ENCODE measurements at regions not wholly inside any gene's neighbourhood (a gene's known extent, or its start where the extent isn't known, plus 50 kb on each side); places are given as distances from the start of the nearest gene placed in this dataset.
"Not testable (repeated sequence)": the region's sequence is repeated elsewhere in the genome, so short reads cannot be mapped to it uniquely, and the experiment has no call there.

GRCh38 chr13:81041761-81042160 lies 700.8 kb upstream of the SPRY2 start:
- in situ Hi-C loops (cut with MboI; ENCODE audit: low sequenced_read_pairs) = no loop called here

GRCh38 chr13:81031996-81032395 lies 691.1 kb upstream of the SPRY2 start:
- in situ Hi-C loops (cut with MboI; ENCODE audit: low sequenced_read_pairs) = no loop called here

GRCh38 chr13:81025091-81025490 lies 684.2 kb upstream of the SPRY2 start:
- in situ Hi-C loops (cut with MboI; ENCODE audit: low sequenced_read_pairs) = no loop called here

- in situ Hi-C loops (cut with MboI; ENCODE audit: low sequenced_read_pairs) = loop anchor here (25.0 kb wide), 1 partner anchor 1334 kb away; no protein-coding TSS in a partner anchor
Measured at GRCh38 chr13:81021284-81021840, 680.4 kb upstream of the SPRY2 start.

GRCh38 chr13:81020010-81020409 lies 679.1 kb upstream of the SPRY2 start:
- in situ Hi-C loops (cut with MboI; ENCODE audit: low sequenced_read_pairs) = loop anchor here (25.0 kb wide), 1 partner anchor 1333 kb away; no protein-coding TSS in a partner anchor

- in situ Hi-C loops (cut with MboI; ENCODE audit: low sequenced_read_pairs) = loop anchor here (25.0 kb wide), 1 partner anchor 1332 kb away; no protein-coding TSS in a partner anchor
Measured at GRCh38 chr13:81018936-81019335, 678.0 kb upstream of the SPRY2 start.

GRCh38 chr13:81017513-81018152 lies 676.7 kb upstream of the SPRY2 start:
- in situ Hi-C loops (cut with MboI; ENCODE audit: low sequenced_read_pairs) = loop anchor here (25.0 kb wide), 1 partner anchor 1330 kb away; no protein-coding TSS in a partner anchor

- in situ Hi-C loops (cut with MboI; ENCODE audit: low sequenced_read_pairs) = loop anchor here (25.0 kb wide), 1 partner anchor 1325 kb away; no protein-coding TSS in a partner anchor
Measured at GRCh38 chr13:81012031-81012430, 671.1 kb upstream of the SPRY2 start.

GRCh38 chr13:81001828-81002385 lies 661.0 kb upstream of the SPRY2 start:
- in situ Hi-C loops (cut with MboI; ENCODE audit: low sequenced_read_pairs) = loop anchor here (25.0 kb wide), 1 partner anchor 1315 kb away; no protein-coding TSS in a partner anchor

GRCh38 chr13:80998603-80999002 lies 657.7 kb upstream of the SPRY2 start:
- in situ Hi-C loops (cut with MboI; ENCODE audit: low sequenced_read_pairs) = not testable (repeated sequence)

- in situ Hi-C loops (cut with MboI; ENCODE audit: low sequenced_read_pairs) = no loop called here
Measured at GRCh38 chr13:80989747-80990146, 648.8 kb upstream of the SPRY2 start.

- in situ Hi-C loops (cut with MboI; ENCODE audit: low sequenced_read_pairs) = no loop called here
Measured at GRCh38 chr13:80989241-80989640, 648.3 kb upstream of the SPRY2 start.

GRCh38 chr13:80988391-80989151 lies 647.6 kb upstream of the SPRY2 start:
- in situ Hi-C loops (cut with MboI; ENCODE audit: low sequenced_read_pairs) = no loop called here

GRCh38 chr13:80979035-80979641 lies 638.2 kb upstream of the SPRY2 start:
- in situ Hi-C loops (cut with MboI; ENCODE audit: low sequenced_read_pairs) = no loop called here

GRCh38 chr13:80977168-80977567 lies 636.2 kb upstream of the SPRY2 start:
- in situ Hi-C loops (cut with MboI; ENCODE audit: low sequenced_read_pairs) = no loop called here

- in situ Hi-C loops (cut with MboI; ENCODE audit: low sequenced_read_pairs) = no loop called here
Measured at GRCh38 chr13:80975903-80976302, 635.0 kb upstream of the SPRY2 start.

GRCh38 chr13:80973721-80974120 lies 632.8 kb upstream of the SPRY2 start:
- in situ Hi-C loops (cut with MboI; ENCODE audit: low sequenced_read_pairs) = no loop called here

- in situ Hi-C loops (cut with MboI; ENCODE audit: low sequenced_read_pairs) = no loop called here
Measured at GRCh38 chr13:80972857-80973478, 632.0 kb upstream of the SPRY2 start.

- in situ Hi-C loops (cut with MboI; ENCODE audit: low sequenced_read_pairs) = no loop called here
Measured at GRCh38 chr13:80965097-80965496, 624.2 kb upstream of the SPRY2 start.

- in situ Hi-C loops (cut with MboI; ENCODE audit: low sequenced_read_pairs) = no loop called here
Measured at GRCh38 chr13:80962855-80963254, 621.9 kb upstream of the SPRY2 start.

- in situ Hi-C loops (cut with MboI; ENCODE audit: low sequenced_read_pairs) = no loop called here
Measured at GRCh38 chr13:80962173-80962572, 621.2 kb upstream of the SPRY2 start.

Data from HL-60/S4 treated with phorbol 12-myristate 13-acetate at 8.2 ng/mL for 4 days and 3 days (cell line).